Endodermal cell (in vitro differentiated cells): ENCODE measurements at regions not wholly inside any gene's neighbourhood (a gene's known extent, or its start where the extent isn't known, plus 50 kb on each side); places are given as distances from the start of the nearest gene placed in this dataset.

Source experiments
- DNase-seq: peaks from one replicate; pipeline ENCODE4 v3.0.0-alpha.2; 2017
- H3K27ac ChIP-seq: 2 replicates; pipeline ENCODE4 v1.5.1; 2013; ENCODE audit warnings: mild to moderate bottlenecking, low read depth, low read length, moderate library complexity
- H3K27me3 ChIP-seq: 2 replicates; pipeline ENCODE4 v1.6.1; 2013; ENCODE audit warnings: mild to moderate bottlenecking, low read length, moderate library complexity; ENCODE audit not compliant: insufficient read depth, control insufficient read depth, poor library complexity, severe bottlenecking
- H3K36me3 ChIP-seq: 2 replicates; pipeline ENCODE4 v1.7.0; 2013; ENCODE audit warnings: mild to moderate bottlenecking, low read length, moderate library complexity; ENCODE audit not compliant: control insufficient read depth, insufficient read depth
- H3K4me1 ChIP-seq: one replicate; pipeline ENCODE4 v1.7.0; 2013; ENCODE audit warnings: low read length; ENCODE audit not compliant: control insufficient read depth, insufficient read depth
- H3K4me3 ChIP-seq: 2 replicates; pipeline ENCODE4 v1.5.1; 2013; ENCODE audit warnings: mild to moderate bottlenecking, low read length, moderate library complexity
- H3K9ac ChIP-seq: 2 replicates; pipeline ENCODE4 v1.6.1; 2013; ENCODE audit warnings: mild to moderate bottlenecking, low read length, moderate library complexity; ENCODE audit not compliant: poor library complexity, severe bottlenecking; ENCODE audit errors: extremely low read depth
- H3K9me3 ChIP-seq: 2 replicates; pipeline ENCODE4 v1.6.1; 2013; ENCODE audit warnings: mild to moderate bottlenecking, low read length, moderate library complexity; ENCODE audit not compliant: control insufficient read depth
- H3K27ac Mint-ChIP-seq: 2 replicates; pipeline ENCODE4 v1.8.0; 2020; ENCODE audit warnings: mixed read lengths
- H3K27me3 Mint-ChIP-seq: 2 replicates; pipeline ENCODE4 v1.8.0; 2021; ENCODE audit warnings: mild to moderate bottlenecking, mixed read lengths; ENCODE audit not compliant: insufficient read depth
- H3K36me3 Mint-ChIP-seq: 2 replicates; pipeline ENCODE4 v1.8.0; 2020; ENCODE audit warnings: low read depth, mixed read lengths
- H3K4me1 Mint-ChIP-seq: 2 replicates; pipeline ENCODE4 v1.8.0; 2020; ENCODE audit warnings: mixed read lengths
- H3K4me3 Mint-ChIP-seq: 2 replicates; pipeline ENCODE4 v1.8.0; 2020; ENCODE audit warnings: mild to moderate bottlenecking, moderate library complexity, mixed read lengths
- H3K9me3 Mint-ChIP-seq: 2 replicates; pipeline ENCODE4 v1.8.0; 2020; ENCODE audit warnings: mild to moderate bottlenecking, mixed read lengths
- CTCF ChIP-seq: fragments of 200-600 bp; sonication (generic); conservative IDR thresholded peaks from 2 replicates; pipeline ENCODE4 v1.5.0; 2021; ENCODE audit warnings: antibody characterized with exemption, mild to moderate bottlenecking
- WGBS, 2 experiments: methylation state at CpG; one replicate each; pipeline versions ENCODE4 v1.1.5 to v1.1.7; 2013; ENCODE audit warnings: missing lambda C conversion rate in 2 of 2, mixed read lengths in 1 of 2; ENCODE audit not compliant: insufficient coverage in 1 of 2, insufficient read length in 1 of 2; 5-methylcytosine and 5-hydroxymethylcytosine counted together

GRCh38 chr1:18535391-18536210 lies 54.9 kb downstream of the KLHDC7A start:
- H3K4me3 ChIP-seq, result no peak overlapping the region
- no peak for TF ChIP-seq CTCF
- H3K27ac Mint-ChIP-seq, result no peak overlapping the region
- H3K36me3 ChIP-seq, result no peaks in the 10 kb centered on the region
- H3K9ac ChIP-seq, result no peak overlapping the region
- no peaks in the 10 kb centered on the region for H3K9me3 ChIP-seq
- no peak overlapping the region for H3K4me3 Mint-ChIP-seq
- WGBS, 2 experiments, result 90 to 93% methylated on average over 13 to 14 of the region's 14 CpGs
- H3K4me1 Mint-ChIP-seq, result peaks cover 50% of the 10 kb centered on the region
- no peaks in the 10 kb centered on the region for H3K36me3 Mint-ChIP-seq
- H3K27ac ChIP-seq, result no peak overlapping the region
- H3K4me1 ChIP-seq, result peaks cover 5% of the 10 kb centered on the region
- DNase-seq, result peak; percentile 36
- H3K27me3 Mint-ChIP-seq, result peaks cover 42% of the 10 kb centered on the region
- peaks cover 53% of the 10 kb centered on the region for H3K27me3 ChIP-seq
- H3K9me3 Mint-ChIP-seq, result no peaks in the 10 kb centered on the region

DNA sequence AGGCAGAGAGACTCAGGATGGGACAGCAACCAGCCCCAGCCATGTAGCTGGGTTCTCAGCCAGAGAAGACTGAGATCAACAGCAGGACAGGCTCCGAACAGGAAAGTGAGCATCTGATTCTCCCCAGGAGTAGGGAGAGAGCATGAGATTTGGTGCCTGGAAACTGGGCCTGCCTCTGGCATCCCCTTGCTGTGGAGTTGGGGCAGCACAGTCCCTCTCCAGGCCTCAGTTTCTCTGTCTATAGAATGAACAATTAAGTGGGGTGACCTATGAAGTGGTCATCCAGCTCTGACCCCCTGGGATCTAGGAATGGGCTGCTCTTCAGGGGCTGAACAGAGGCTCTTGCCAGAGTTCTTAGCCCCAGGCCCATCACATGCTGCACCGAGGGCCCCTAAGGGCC lies 55.6 kb downstream of the KLHDC7A start:
- Histone ChIP-seq H3K27me3 (peaks cover 50% of the 10 kb centered on the region), H3K9me3 (no peaks in the 10 kb centered on the region), H3K9ac (no peak overlapping the region), H3K4me1 (peaks cover 5% of the 10 kb centered on the region), H3K27ac (no peak overlapping the region), H3K4me3 (no peak overlapping the region), H3K36me3 (no peaks in the 10 kb centered on the region)
- no peak for DNase-seq
- H3K27me3 Mint-ChIP-seq, result peaks cover 42% of the 10 kb centered on the region
- 90 to 100% methylated on average over 1 to 2 of the region's 2 CpGs for WGBS, 2 experiments
- H3K36me3 Mint-ChIP-seq, result no peaks in the 10 kb centered on the region
- H3K4me3 Mint-ChIP-seq, result no peak overlapping the region
- TF ChIP-seq CTCF, result no peak
- H3K9me3 Mint-ChIP-seq, result no peaks in the 10 kb centered on the region
- H3K4me1 Mint-ChIP-seq, result peaks cover 43% of the 10 kb centered on the region
- H3K27ac Mint-ChIP-seq, result no peak overlapping the region

GRCh38 chr1:18536915-18537314 lies 56.2 kb downstream of the KLHDC7A start:
- H3K9me3 ChIP-seq, result no peaks in the 10 kb centered on the region
- WGBS, 2 experiments, result 92 to 94% methylated on average over 8 to 9 of the region's 9 CpGs
- no peak overlapping the region for H3K9ac ChIP-seq
- no peak overlapping the region for H3K27ac ChIP-seq
- H3K4me1 ChIP-seq, result peaks cover 5% of the 10 kb centered on the region
- TF ChIP-seq CTCF, result no peak
- no peak overlapping the region for H3K4me3 Mint-ChIP-seq
- peaks cover 50% of the 10 kb centered on the region for H3K27me3 ChIP-seq
- peaks cover 42% of the 10 kb centered on the region for H3K27me3 Mint-ChIP-seq
- no peaks in the 10 kb centered on the region for H3K36me3 ChIP-seq
- peak; percentile 30 for DNase-seq
- H3K36me3 Mint-ChIP-seq, result no peaks in the 10 kb centered on the region
- H3K27ac Mint-ChIP-seq, result no peak overlapping the region
- peaks cover 42% of the 10 kb centered on the region for H3K4me1 Mint-ChIP-seq
- H3K4me3 ChIP-seq, result no peak overlapping the region
- H3K9me3 Mint-ChIP-seq, result no peaks in the 10 kb centered on the region
